NB4 (cell line): ENCODE measurements at regions not wholly inside any gene's neighbourhood (a gene's known extent, or its start where the extent isn't known, plus 50 kb on each side); places are given as distances from the start of the nearest gene placed in this dataset.

Experiments
- DNase-seq: peaks from one replicate; pipeline ENCODE4 v3.0.0; 2010; ENCODE audit warnings: low read depth
- H3K4me3 ChIP-seq: one replicate; pipeline ENCODE4 v1.5.1; 2011; ENCODE audit warnings: mild to moderate bottlenecking, low read depth, low read length, moderate library complexity
- MYC ChIP-seq: IDR thresholded peaks from 2 replicates; pipeline ENCODE4 v1.6.1; 2011; ENCODE audit warnings: low read depth, low read length
- POLR2A ChIP-seq: IDR thresholded peaks from 2 replicates; pipeline ENCODE4 v1.6.1; 2011; ENCODE audit warnings: mild to moderate bottlenecking; ENCODE audit not compliant: insufficient read length; ENCODE audit errors: extremely low read depth
- TF ChIP-seq, protein P1 (sequence below): IDR thresholded peaks from one replicate; pipeline ENCODE4 v1.5.1; 2012; ENCODE audit warnings: low read depth, low read length
- TF ChIP-seq, protein P2 (sequence below): IDR thresholded peaks from 2 replicates; pipeline ENCODE4 v1.6.1; 2011; ENCODE audit warnings: low read depth, low read length

DNA sequence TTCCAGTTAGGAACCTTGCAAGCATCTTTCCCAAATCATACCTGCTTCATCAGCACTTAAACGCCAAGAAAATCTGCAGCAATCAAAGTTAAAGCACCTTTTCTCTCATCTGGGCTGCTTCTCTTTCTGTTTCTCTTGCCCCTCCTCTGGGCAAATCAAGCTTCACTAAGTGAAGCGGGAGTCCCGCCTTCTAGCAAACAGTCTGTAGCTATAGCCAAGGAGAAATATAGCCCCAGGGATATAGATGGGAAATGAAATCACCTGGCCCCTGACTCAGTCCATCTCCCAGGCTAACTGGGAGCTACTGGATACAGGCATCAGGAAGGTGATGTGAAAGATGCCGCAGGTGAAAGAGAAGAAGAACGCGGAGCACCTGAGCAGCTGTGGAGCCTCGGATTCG is 481.9 kb downstream of the C6orf118 start:
- DNase-seq = no peak
- no peak for TF ChIP-seq POLR2A
- H3K4me3 ChIP-seq = no peak overlapping the region

DNA sequence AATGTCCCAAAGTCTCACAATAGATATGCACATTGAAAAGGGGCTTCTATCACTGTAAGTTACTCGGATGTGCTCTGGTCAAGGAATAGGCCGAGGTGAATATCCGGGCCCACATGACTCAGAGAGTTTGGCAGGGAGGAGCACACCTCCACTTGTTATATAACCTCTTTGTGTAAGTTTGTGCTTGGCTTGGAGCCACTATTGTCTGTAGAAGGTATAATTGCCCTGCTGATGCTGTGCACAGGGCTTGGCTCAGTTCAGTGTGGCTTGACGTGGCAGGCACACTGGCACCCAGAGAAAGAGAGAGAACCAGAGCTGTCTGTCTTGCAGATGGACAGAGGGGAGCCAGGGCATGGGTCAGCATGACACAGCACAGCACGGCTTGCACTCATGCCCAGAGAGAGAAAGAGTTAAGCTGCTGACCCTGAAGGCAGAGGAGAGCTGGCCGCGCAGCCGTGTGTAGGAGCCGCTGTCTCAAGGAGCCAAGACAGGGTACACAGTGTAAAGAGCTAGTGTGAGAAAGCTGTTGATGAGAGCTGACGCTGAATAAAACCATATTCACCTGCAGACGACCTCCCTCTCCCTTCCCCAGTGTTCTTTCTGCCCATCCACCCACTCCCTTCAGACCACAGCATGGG is 482.5 kb downstream of the C6orf118 start:
- TF ChIP-seq, protein P1, sequence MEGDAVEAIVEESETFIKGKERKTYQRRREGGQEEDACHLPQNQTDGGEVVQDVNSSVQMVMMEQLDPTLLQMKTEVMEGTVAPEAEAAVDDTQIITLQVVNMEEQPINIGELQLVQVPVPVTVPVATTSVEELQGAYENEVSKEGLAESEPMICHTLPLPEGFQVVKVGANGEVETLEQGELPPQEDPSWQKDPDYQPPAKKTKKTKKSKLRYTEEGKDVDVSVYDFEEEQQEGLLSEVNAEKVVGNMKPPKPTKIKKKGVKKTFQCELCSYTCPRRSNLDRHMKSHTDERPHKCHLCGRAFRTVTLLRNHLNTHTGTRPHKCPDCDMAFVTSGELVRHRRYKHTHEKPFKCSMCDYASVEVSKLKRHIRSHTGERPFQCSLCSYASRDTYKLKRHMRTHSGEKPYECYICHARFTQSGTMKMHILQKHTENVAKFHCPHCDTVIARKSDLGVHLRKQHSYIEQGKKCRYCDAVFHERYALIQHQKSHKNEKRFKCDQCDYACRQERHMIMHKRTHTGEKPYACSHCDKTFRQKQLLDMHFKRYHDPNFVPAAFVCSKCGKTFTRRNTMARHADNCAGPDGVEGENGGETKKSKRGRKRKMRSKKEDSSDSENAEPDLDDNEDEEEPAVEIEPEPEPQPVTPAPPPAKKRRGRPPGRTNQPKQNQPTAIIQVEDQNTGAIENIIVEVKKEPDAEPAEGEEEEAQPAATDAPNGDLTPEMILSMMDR = no peak
- TF ChIP-seq, protein P2, sequence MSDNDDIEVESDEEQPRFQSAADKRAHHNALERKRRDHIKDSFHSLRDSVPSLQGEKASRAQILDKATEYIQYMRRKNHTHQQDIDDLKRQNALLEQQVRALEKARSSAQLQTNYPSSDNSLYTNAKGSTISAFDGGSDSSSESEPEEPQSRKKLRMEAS = no peak
- TF ChIP-seq MYC (no peak), POLR2A (no peak)
- H3K4me3 ChIP-seq = no peak overlapping the region
- DNase-seq = no peak

DNA sequence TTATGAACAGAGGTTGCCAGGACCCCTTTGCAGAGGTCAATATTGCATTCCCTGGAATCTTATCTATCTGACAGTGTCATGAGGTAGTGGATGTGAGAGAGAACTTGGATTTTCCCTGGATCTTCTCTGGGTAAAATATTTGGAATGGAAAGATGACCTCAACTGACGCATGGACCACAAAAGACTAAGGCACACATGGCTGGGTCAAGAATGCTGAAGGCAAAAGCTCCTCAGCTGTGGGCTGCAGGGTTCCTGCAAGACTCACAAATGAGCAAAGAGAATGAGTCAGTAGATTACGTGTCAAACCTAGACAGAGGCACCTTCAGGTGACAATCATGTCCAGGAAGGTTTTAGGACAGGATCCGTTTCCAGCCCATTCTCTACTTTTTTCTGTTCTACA is 484.0 kb downstream of the C6orf118 start:
- no peak for DNase-seq
- H3K4me3 ChIP-seq = no peak overlapping the region
- TF ChIP-seq, protein P2 = no peak
- no peak for TF ChIP-seq MYC
- TF ChIP-seq, protein P1 = no peak
- TF ChIP-seq POLR2A = no peak

DNA sequence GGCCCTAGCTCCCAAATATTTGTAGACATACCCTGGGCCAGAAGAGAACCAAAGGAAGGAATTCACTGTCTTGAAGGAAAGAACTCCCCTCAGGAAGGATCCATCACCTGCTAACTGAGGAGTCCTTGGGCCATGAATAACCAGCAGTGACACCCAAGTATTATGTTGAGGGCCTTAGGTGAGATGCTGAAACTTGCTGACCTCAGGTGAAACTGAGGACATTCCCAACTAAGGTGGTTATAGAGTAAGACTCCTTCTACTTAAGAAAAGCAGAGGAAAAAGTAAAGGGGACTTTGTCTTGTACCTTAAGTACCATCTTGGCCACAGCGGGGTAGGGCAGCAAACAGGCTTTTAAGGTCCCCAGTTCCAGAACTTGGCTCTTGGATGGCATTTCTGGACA is 491.7 kb downstream of the C6orf118 start:
- no peak for DNase-seq
- TF ChIP-seq POLR2A = no peak
- TF ChIP-seq MYC = no peak
- TF ChIP-seq, protein P1 = no peak
- TF ChIP-seq, protein P2 = no peak
- H3K4me3 ChIP-seq = no peak overlapping the region

DNA sequence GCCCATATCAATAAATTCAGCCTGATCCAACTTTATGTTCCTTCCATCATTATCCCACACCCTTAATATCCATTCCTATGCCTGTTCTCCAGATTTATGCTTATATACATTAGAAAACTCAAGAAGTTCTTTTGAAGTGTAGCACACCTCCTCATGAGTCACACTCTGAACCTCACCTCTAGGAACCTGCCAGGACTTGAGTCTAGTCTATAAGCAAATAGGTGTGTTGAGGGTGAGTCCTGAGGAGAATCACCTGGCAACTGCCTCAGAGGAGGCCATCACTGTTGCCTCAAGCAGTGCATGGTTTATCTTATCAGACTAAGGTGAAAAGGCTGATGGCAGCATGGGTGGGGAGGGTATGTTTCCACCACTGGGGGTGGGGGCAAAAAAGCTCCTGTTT is 496.7 kb downstream of the C6orf118 start:
- no peak for TF ChIP-seq POLR2A
- TF ChIP-seq, protein P2 = no peak
- TF ChIP-seq, protein P1 = no peak
- TF ChIP-seq MYC = no peak
- DNase-seq = no peak

DNA sequence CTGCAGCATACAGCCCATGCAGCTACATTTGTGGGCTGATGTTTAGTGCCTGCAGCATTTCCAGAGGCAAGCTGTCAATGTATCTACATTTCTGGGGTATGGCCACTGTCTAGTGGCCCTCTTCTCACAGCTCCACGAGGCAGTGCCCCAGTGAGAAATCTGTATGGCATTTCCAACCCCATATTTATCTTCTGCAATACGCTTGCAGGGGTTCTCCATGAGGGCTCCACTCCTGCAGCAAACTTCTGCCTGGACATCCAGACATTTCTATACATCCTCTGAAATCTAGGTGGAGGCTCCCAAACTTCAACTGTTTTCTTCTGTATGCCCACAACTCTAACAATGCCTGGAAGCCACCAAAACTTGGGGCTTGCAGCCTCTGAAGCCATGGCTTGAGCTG is 502.3 kb downstream of the C6orf118 start:
- DNase-seq = no peak
- TF ChIP-seq, protein P1 = no peak
- TF ChIP-seq MYC (no peak), POLR2A (no peak)
- TF ChIP-seq, protein P2 = no peak
- no peak overlapping the region for H3K4me3 ChIP-seq

More for the DNA sequence above, 496.7 kb downstream of the C6orf118 start:
- H3K4me3 ChIP-seq = no peak overlapping the region
